ENCODE measurements at regions not wholly inside any gene's neighbourhood (a gene's known extent, or its start where the extent isn't known, plus 50 kb on each side); places are given as distances from the start of the nearest gene placed in this dataset.

DNA sequence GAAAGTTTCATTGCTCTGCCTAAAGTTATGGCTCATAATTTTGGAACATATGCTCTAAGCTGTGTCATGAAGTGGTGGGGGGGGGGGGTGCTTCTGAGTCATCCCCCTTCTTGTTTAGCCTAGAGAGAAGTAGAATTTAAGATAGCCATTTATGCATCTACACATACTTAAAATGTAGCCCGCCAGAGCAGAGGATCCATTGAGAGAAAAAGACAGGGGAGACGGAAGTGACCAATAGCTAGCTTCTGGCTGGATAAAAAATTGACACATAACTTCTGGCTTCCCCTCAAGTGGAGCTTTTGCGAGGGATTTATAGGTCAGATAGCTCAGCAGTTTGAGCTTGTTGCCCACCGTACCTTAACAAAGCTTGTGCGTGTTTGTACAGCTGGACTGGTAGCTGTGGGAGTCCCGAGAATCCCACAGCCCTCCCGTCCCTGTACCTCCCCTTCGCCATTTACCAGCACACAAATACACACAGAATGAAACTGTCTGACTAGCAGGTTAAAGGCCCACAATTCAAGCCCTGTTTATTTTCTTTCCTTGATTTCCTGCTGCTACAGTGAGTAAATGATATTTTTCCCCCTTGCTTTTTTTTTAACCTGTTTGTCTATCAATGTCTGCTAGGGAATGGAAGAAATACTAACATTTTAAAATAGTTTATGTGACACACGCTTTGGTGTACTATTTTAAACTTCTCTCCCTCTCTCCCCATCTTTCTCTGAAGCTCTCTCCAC, 232.6 kb upstream of the FERD3L start (continued):
- TF ChIP-seq, protein P1, sequence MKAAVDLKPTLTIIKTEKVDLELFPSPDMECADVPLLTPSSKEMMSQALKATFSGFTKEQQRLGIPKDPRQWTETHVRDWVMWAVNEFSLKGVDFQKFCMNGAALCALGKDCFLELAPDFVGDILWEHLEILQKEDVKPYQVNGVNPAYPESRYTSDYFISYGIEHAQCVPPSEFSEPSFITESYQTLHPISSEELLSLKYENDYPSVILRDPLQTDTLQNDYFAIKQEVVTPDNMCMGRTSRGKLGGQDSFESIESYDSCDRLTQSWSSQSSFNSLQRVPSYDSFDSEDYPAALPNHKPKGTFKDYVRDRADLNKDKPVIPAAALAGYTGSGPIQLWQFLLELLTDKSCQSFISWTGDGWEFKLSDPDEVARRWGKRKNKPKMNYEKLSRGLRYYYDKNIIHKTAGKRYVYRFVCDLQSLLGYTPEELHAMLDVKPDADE (IDR thresholded peaks at IDR 0.05): no peak
- TF ChIP-seq EZH2phosphoT487 (IDR thresholded peaks at IDR 0.05; ENCODE audit: unreplicated experiment) (no peak), STAT1 (IDR thresholded peaks at IDR 0.05; ENCODE audit: unreplicated experiment) (no peak), EZH2 (IDR thresholded peaks at IDR 0.05; ENCODE audit: low read depth, unreplicated experiment) (no peak), ZNF114 (CRISPR knock-in tag; IDR thresholded peaks at IDR 0.05) (no peak)

GRCh38 chr7:19376538-19376937, 231.3 kb upstream of the FERD3L start:
- DNase-seq (ENCODE audit: low spot score) (no peak), ATAC-seq (no peak)
- Histone ChIP-seq H3F3A (replicated peaks; ENCODE audit: low read depth) (no peaks in the 10 kb centered on the region), H3K79me2 (replicated peaks; ENCODE audit: insufficient read depth) (no peaks in the 10 kb centered on the region), H3K36me3 (ENCODE audit: insufficient read depth) (no peaks in the 10 kb centered on the region), H3K4me2 (no peak overlapping the region), H3K9me2 (ENCODE audit: insufficient read depth) (no peaks in the 10 kb centered on the region), H3K4me1 (ENCODE audit: insufficient read depth) (no peaks in the 10 kb centered on the region), H2AFZ (no peak overlapping the region), H4K20me1 (replicated peaks; ENCODE audit: insufficient read depth) (no peaks in the 10 kb centered on the region), H3K27me3 (ENCODE audit: insufficient read depth) (no peaks in the 10 kb centered on the region), H3K4me3 (no peak overlapping the region), H3K27ac (ENCODE audit: low read depth) (no peak overlapping the region)
- no peak overlapping the region for H3K4me3 Mint-ChIP-seq
- H3K27ac Mint-ChIP-seq: no peak overlapping the region
- no peaks in the 10 kb centered on the region for H3K27me3 Mint-ChIP-seq (ENCODE audit: insufficient read depth, low read depth, poor library complexity)
- 0 out of 3 replicates have a peak, but pooled peaks cover 5% of the 10 kb centered on the region for H3K9me3 Mint-ChIP-seq
- H3K4me1 Mint-ChIP-seq: peaks cover 3% of the 10 kb centered on the region; the same call in 1 of the 3 replicates
- H3K36me3 Mint-ChIP-seq (ENCODE audit: low read depth): no peaks in the 10 kb centered on the region
- TF ChIP-seq EZH2 (IDR thresholded peaks at IDR 0.05; ENCODE audit: low read depth, unreplicated experiment) (no peak), STAT1 (IDR thresholded peaks at IDR 0.05; ENCODE audit: unreplicated experiment) (no peak), EZH2phosphoT487 (IDR thresholded peaks at IDR 0.05; ENCODE audit: unreplicated experiment) (no peak), ZNF331 (CRISPR knock-in tag; IDR thresholded peaks at IDR 0.05; ENCODE audit: low read depth) (no peak), JUNB (IDR thresholded peaks at IDR 0.05; ENCODE audit: unreplicated experiment) (no peak), REST (IDR thresholded peaks at IDR 0.05; ENCODE audit: unreplicated experiment) (no peak), POLR2AphosphoS5 (IDR thresholded peaks at IDR 0.05; ENCODE audit: low read depth) (no peak), CREB1 (CRISPR knock-in tag; IDR thresholded peaks at IDR 0.05; ENCODE audit: low read depth) (no peak), ZNF114 (CRISPR knock-in tag; IDR thresholded peaks at IDR 0.05) (no peak), NANOG (IDR thresholded peaks at IDR 0.05; ENCODE audit: borderline replicate concordance) (no peak)
- TF ChIP-seq, protein P1 (IDR thresholded peaks at IDR 0.05): no peak
- TF ChIP-seq, protein P2, sequence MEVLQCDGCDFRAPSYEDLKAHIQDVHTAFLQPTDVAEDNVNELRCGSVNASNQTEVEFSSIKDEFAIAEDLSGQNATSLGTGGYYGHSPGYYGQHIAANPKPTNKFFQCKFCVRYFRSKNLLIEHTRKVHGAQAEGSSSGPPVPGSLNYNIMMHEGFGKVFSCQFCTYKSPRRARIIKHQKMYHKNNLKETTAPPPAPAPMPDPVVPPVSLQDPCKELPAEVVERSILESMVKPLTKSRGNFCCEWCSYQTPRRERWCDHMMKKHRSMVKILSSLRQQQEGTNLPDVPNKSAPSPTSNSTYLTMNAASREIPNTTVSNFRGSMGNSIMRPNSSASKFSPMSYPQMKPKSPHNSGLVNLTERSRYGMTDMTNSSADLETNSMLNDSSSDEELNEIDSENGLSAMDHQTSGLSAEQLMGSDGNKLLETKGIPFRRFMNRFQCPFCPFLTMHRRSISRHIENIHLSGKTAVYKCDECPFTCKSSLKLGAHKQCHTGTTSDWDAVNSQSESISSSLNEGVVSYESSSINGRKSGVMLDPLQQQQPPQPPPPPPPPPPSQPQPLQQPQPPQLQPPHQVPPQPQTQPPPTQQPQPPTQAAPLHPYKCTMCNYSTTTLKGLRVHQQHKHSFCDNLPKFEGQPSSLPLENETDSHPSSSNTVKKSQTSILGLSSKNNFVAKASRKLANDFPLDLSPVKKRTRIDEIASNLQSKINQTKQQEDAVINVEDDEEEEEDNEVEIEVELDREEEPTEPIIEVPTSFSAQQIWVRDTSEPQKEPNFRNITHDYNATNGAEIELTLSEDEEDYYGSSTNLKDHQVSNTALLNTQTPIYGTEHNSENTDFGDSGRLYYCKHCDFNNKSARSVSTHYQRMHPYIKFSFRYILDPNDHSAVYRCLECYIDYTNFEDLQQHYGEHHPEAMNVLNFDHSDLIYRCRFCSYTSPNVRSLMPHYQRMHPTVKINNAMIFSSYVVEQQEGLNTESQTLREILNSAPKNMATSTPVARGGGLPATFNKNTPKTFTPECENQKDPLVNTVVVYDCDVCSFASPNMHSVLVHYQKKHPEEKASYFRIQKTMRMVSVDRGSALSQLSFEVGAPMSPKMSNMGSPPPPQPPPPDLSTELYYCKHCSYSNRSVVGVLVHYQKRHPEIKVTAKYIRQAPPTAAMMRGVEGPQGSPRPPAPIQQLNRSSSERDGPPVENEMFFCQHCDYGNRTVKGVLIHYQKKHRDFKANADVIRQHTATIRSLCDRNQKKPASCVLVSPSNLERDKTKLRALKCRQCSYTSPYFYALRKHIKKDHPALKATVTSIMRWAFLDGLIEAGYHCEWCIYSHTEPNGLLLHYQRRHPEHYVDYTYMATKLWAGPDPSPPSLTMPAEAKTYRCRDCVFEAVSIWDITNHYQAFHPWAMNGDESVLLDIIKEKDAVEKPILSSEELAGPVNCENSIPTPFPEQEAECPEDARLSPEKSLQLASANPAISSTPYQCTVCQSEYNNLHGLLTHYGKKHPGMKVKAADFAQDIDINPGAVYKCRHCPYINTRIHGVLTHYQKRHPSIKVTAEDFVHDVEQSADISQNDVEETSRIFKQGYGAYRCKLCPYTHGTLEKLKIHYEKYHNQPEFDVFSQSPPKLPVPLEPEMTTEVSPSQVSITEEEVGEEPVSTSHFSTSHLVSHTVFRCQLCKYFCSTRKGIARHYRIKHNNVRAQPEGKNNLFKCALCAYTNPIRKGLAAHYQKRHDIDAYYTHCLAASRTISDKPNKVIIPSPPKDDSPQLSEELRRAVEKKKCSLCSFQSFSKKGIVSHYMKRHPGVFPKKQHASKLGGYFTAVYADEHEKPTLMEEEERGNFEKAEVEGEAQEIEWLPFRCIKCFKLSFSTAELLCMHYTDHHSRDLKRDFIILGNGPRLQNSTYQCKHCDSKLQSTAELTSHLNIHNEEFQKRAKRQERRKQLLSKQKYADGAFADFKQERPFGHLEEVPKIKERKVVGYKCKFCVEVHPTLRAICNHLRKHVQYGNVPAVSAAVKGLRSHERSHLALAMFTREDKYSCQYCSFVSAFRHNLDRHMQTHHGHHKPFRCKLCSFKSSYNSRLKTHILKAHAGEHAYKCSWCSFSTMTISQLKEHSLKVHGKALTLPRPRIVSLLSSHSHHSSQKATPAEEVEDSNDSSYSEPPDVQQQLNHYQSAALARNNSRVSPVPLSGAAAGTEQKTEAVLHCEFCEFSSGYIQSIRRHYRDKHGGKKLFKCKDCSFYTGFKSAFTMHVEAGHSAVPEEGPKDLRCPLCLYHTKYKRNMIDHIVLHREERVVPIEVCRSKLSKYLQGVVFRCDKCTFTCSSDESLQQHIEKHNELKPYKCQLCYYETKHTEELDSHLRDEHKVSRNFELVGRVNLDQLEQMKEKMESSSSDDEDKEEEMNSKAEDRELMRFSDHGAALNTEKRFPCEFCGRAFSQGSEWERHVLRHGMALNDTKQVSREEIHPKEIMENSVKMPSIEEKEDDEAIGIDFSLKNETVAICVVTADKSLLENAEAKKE (CRISPR knock-in tag; IDR thresholded peaks at IDR 0.05): no peak
